ENCODE measurements at regions not wholly inside any gene's neighbourhood (a gene's known extent, or its start where the extent isn't known, plus 50 kb on each side); places are given as distances from the start of the nearest gene placed in this dataset.

DNA sequence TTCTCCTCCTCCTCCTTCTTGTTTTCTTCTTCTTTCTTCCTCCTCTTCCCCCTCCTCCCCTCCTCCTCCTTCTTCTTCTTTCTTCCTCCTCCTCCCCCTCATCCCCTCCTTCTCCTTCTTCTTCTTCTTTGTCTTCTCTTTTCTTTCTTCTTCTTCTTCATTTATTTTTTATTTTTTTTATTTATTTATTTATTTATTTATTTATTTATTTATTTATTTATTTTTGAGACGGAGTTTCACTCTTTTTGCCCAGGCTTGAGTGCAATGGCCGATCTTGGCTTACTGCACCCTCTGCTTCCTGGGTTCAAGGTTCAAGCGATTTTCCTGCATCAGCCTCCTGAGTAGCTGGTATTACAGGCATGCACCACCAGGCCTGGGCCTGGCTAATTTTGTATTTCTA lies 1332.5 kb upstream of the CDH9 start:
- TF ChIP-seq, protein P1, sequence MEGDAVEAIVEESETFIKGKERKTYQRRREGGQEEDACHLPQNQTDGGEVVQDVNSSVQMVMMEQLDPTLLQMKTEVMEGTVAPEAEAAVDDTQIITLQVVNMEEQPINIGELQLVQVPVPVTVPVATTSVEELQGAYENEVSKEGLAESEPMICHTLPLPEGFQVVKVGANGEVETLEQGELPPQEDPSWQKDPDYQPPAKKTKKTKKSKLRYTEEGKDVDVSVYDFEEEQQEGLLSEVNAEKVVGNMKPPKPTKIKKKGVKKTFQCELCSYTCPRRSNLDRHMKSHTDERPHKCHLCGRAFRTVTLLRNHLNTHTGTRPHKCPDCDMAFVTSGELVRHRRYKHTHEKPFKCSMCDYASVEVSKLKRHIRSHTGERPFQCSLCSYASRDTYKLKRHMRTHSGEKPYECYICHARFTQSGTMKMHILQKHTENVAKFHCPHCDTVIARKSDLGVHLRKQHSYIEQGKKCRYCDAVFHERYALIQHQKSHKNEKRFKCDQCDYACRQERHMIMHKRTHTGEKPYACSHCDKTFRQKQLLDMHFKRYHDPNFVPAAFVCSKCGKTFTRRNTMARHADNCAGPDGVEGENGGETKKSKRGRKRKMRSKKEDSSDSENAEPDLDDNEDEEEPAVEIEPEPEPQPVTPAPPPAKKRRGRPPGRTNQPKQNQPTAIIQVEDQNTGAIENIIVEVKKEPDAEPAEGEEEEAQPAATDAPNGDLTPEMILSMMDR (IDR thresholded peaks at IDR 0.05; ENCODE audit: low read depth, low read length), result no peak
- no peak for TF ChIP-seq EZH2phosphoT487 (IDR thresholded peaks at IDR 0.05; ENCODE audit: low read depth)
- Histone ChIP-seq H3K9me3 (ENCODE audit: insufficient read depth, low read length) (no peaks in the 10 kb centered on the region), H3K4me2 (ENCODE audit: low read length) (no peak overlapping the region), H2AFZ (ENCODE audit: low read depth, low read length) (no peak overlapping the region), H3K27me3 (ENCODE audit: low read depth, low read length) (no peaks in the 10 kb centered on the region), H4K20me1 (ENCODE audit: insufficient read depth, low read length) (no peaks in the 10 kb centered on the region), H3K36me3 (replicated peaks; ENCODE audit: low read depth, low read length) (no peaks in the 10 kb centered on the region), H3K79me2 (ENCODE audit: low read length) (no peaks in the 10 kb centered on the region), H3K9ac (ENCODE audit: low read length) (no peak overlapping the region), H3K27ac (ENCODE audit: low read length) (no peak overlapping the region), H3K4me1 (ENCODE audit: low read length) (0 out of 2 replicates have a peak, but pooled peaks cover 3% of the 10 kb centered on the region), H3K4me3 (ENCODE audit: low read length) (no peak overlapping the region)

DNA sequence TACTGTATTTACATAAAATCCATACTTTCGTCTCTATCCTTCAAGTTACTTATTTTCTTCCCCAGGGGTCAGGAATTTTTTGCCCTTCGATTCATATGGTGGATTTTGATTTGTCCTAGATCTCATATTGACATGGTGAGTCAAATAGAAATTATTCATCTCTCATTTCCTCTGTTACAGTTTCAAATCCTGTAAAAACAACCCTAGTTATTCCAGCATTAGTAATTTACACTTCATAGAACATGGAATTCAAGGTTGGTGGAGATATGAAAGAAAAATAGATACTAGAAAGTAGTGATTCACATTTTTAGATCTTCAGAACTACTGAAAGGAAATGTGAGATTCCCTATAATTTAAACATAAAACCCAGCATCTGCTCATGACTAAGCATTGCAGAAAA lies 1331.0 kb upstream of the CDH9 start:
- Histone ChIP-seq H3K79me2 (ENCODE audit: low read length) (no peaks in the 10 kb centered on the region), H4K20me1 (ENCODE audit: insufficient read depth, low read length) (no peaks in the 10 kb centered on the region), H3K4me2 (ENCODE audit: low read length) (no peak overlapping the region), H3K27me3 (ENCODE audit: low read depth, low read length) (no peaks in the 10 kb centered on the region), H3K4me1 (ENCODE audit: low read length) (0 out of 2 replicates have a peak, but pooled peaks cover 3% of the 10 kb centered on the region), H3K9ac (ENCODE audit: low read length) (no peak overlapping the region), H3K36me3 (replicated peaks; ENCODE audit: low read depth, low read length) (no peaks in the 10 kb centered on the region), H3K4me3 (ENCODE audit: low read length) (no peak overlapping the region), H3K9me3 (ENCODE audit: insufficient read depth, low read length) (no peaks in the 10 kb centered on the region), H2AFZ (ENCODE audit: low read depth, low read length) (no peak overlapping the region), H3K27ac (ENCODE audit: low read length) (no peak overlapping the region)
- TF ChIP-seq, protein P1 (IDR thresholded peaks at IDR 0.05; ENCODE audit: low read depth, low read length), result no peak
- TF ChIP-seq EZH2phosphoT487 (IDR thresholded peaks at IDR 0.05; ENCODE audit: low read depth), result no peak

DNA sequence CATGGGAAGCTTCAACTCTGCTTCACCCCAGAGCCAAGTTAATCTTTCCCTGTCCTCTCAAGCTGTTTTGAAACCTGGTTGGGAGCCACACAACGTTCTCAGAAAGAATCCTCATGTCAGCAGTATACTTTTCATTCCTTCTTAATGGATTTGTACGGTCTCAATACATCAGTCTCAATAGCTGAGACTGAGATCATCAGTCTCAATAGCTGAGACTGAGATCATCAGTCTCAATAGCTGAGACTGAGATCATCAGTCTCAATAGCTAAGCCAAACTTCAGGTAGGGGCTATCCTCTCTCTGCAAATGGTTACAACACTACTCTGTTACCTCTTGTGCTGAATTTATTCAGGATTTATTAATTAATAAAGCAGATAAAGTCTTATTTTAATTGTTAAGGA lies 1317.4 kb upstream of the CDH9 start:
- Histone ChIP-seq H3K4me2 (ENCODE audit: low read length) (no peak overlapping the region), H3K9ac (ENCODE audit: low read length) (no peak overlapping the region), H3K4me3 (ENCODE audit: low read length) (no peak overlapping the region), H3K4me1 (ENCODE audit: low read length) (no peaks in the 10 kb centered on the region), H3K27me3 (ENCODE audit: low read depth, low read length) (no peaks in the 10 kb centered on the region), H3K79me2 (ENCODE audit: low read length) (no peaks in the 10 kb centered on the region), H3K9me3 (ENCODE audit: insufficient read depth, low read length) (peaks cover 3% of the 10 kb centered on the region; the same call in 1 of the 2 replicates), H3K27ac (ENCODE audit: low read length) (no peak overlapping the region), H2AFZ (ENCODE audit: low read depth, low read length) (no peak overlapping the region), H4K20me1 (ENCODE audit: insufficient read depth, low read length) (no peaks in the 10 kb centered on the region), H3K36me3 (replicated peaks; ENCODE audit: low read depth, low read length) (no peaks in the 10 kb centered on the region)
- TF ChIP-seq, protein P1 (IDR thresholded peaks at IDR 0.05; ENCODE audit: low read depth, low read length), result no peak
- TF ChIP-seq EZH2phosphoT487 (IDR thresholded peaks at IDR 0.05; ENCODE audit: low read depth), result no peak

DNA sequence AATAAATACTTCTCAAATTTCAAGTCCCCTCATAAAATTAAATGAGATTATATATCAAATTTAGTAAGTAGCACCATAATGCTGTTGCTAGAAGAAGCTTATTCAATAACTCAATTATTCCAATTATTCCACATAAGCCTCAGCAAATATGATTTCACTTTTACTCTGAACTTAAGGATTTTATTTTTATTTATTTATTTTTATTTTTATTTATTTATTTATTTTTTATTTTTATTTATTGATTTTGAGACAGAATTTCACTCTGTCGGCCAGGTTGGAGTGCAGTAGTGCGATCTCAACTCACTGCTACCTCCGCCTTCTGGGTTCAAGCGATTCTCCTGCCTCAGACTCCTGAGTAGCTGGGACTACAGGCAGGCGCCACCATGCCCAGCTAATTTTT lies 1308.3 kb upstream of the CDH9 start:
- no peak overlapping the region for H3K4me2 ChIP-seq (ENCODE audit: low read length)
- H3K27ac ChIP-seq (ENCODE audit: low read length), result no peak overlapping the region
- H3K79me2 ChIP-seq (ENCODE audit: low read length), result no peaks in the 10 kb centered on the region
- H3K9me3 ChIP-seq (ENCODE audit: insufficient read depth, low read length), result peaks cover 3% of the 10 kb centered on the region; the same call in 1 of the 2 replicates
- no peak overlapping the region for H2AFZ ChIP-seq (ENCODE audit: low read depth, low read length)
- H3K4me3 ChIP-seq (ENCODE audit: low read length), result no peak overlapping the region
- no peaks in the 10 kb centered on the region for H4K20me1 ChIP-seq (ENCODE audit: insufficient read depth, low read length)
- no peak overlapping the region for H3K9ac ChIP-seq (ENCODE audit: low read length)
- no peaks in the 10 kb centered on the region for H3K27me3 ChIP-seq (ENCODE audit: low read depth, low read length)
- H3K4me1 ChIP-seq (ENCODE audit: low read length), result 0 out of 2 replicates have a peak, but pooled peaks cover 3% of the 10 kb centered on the region
- no peak for TF ChIP-seq EZH2phosphoT487 (IDR thresholded peaks at IDR 0.05; ENCODE audit: low read depth)
- TF ChIP-seq, protein P1 (IDR thresholded peaks at IDR 0.05; ENCODE audit: low read depth, low read length), result no peak
- no peaks in the 10 kb centered on the region for H3K36me3 ChIP-seq (replicated peaks; ENCODE audit: low read depth, low read length)

All from OCI-LY3 (cell line).